C1 segment of cervical spinal cord (tissue), 14 donors: ENCODE measurements at regions not wholly inside any gene's neighbourhood (a gene's known extent, or its start where the extent isn't known, plus 50 kb on each side); places are given as distances from the start of the nearest gene placed in this dataset.
A peak's percentile ranks its signal among the peaks of the same experiment; 100 is the strongest.
"Not testable (repeated sequence)": the region's sequence is repeated elsewhere in the genome, so short reads cannot be mapped to it uniquely, and the experiment has no call there.

ENCODE experiments used
- DNase-seq, 14 donors: peaks; one replicate each; lab custom pipeline; 2025; lab: John Stamatoyannopoulos, UW

GRCh38 chr11:34795641-34796040 is 120.5 kb downstream of the APIP start:
- DNase-seq: no peak

GRCh38 chr11:34794696-34795095 is 121.5 kb downstream of the APIP start:
- no peak for DNase-seq

GRCh38 chr11:34793666-34794065 is 122.5 kb downstream of the APIP start:
- DNase-seq: no peak

GRCh38 chr11:34792814-34793258 is 123.3 kb downstream of the APIP start:
- peak in 5 of 14 donors; percentile 13 to 58 (median 25) for DNase-seq

GRCh38 chr11:34791780-34792542 is 124.2 kb downstream of the APIP start:
- DNase-seq: peak in 1 of 14 donors; percentile 32

- DNase-seq: no peak
These were observed 125.6 kb downstream of the APIP start for GRCh38 chr11:34790620-34791019.

GRCh38 chr11:34789196-34789834 is 126.9 kb downstream of the APIP start:
- no peak for DNase-seq

- DNase-seq: no peak
These were observed 127.5 kb downstream of the APIP start for GRCh38 chr11:34788642-34789041.

GRCh38 chr11:34787895-34788294 is 128.3 kb downstream of the APIP start:
- no peak for DNase-seq

- DNase-seq: no peak
These were observed 128.8 kb downstream of the APIP start for GRCh38 chr11:34787348-34787747.

- no peak for DNase-seq
These were observed 131.8 kb downstream of the APIP start for GRCh38 chr11:34784318-34784841.

- DNase-seq: no peak
These were observed 132.3 kb downstream of the APIP start for GRCh38 chr11:34783816-34784317.

- not testable (repeated sequence) for DNase-seq
These were observed 134.4 kb downstream of the APIP start for GRCh38 chr11:34781826-34782225.

GRCh38 chr11:34775417-34775888 is 140.7 kb downstream of the APIP start:
- DNase-seq: no peak

- DNase-seq: no peak
These were observed 141.6 kb downstream of the APIP start for GRCh38 chr11:34774604-34775003.

GRCh38 chr11:34773826-34774225 is 142.4 kb downstream of the APIP start:
- DNase-seq: no peak

GRCh38 chr11:34773211-34773610 is 143.0 kb downstream of the APIP start:
- DNase-seq: no peak

- DNase-seq: no peak
These were observed 146.1 kb downstream of the APIP start for GRCh38 chr11:34770111-34770510.

GRCh38 chr11:34769224-34769623 is 147.0 kb downstream of the APIP start:
- no peak for DNase-seq

- not testable (repeated sequence) for DNase-seq
These were observed 141.7 kb downstream of the EHF start for GRCh38 chr11:34762625-34763024.

GRCh38 chr11:34758262-34758661 is 137.4 kb downstream of the EHF start:
- DNase-seq: no peak

- no peak for DNase-seq
These were observed 136.1 kb downstream of the EHF start for GRCh38 chr11:34757026-34757451.
